ENCODE measurements at regions not wholly inside any gene's neighbourhood (a gene's known extent, or its start where the extent isn't known, plus 50 kb on each side); places are given as distances from the start of the nearest gene placed in this dataset.

- H3K9me3 Mint-ChIP-seq = no peaks in the 10 kb centered on the region
- H3K4me1 Mint-ChIP-seq (ENCODE audit: unreplicated experiment) = no peaks in the 10 kb centered on the region
- no peak overlapping the region for H3K4me3 Mint-ChIP-seq
- TF ChIP-seq, protein P1, sequence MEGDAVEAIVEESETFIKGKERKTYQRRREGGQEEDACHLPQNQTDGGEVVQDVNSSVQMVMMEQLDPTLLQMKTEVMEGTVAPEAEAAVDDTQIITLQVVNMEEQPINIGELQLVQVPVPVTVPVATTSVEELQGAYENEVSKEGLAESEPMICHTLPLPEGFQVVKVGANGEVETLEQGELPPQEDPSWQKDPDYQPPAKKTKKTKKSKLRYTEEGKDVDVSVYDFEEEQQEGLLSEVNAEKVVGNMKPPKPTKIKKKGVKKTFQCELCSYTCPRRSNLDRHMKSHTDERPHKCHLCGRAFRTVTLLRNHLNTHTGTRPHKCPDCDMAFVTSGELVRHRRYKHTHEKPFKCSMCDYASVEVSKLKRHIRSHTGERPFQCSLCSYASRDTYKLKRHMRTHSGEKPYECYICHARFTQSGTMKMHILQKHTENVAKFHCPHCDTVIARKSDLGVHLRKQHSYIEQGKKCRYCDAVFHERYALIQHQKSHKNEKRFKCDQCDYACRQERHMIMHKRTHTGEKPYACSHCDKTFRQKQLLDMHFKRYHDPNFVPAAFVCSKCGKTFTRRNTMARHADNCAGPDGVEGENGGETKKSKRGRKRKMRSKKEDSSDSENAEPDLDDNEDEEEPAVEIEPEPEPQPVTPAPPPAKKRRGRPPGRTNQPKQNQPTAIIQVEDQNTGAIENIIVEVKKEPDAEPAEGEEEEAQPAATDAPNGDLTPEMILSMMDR (conservative IDR thresholded peaks at IDR 0.05) = no peak
- DNase-seq (ENCODE audit: extremely low spot score, unreplicated experiment) = no peak
- no peak overlapping the region for H3K27ac Mint-ChIP-seq
- H3K27me3 Mint-ChIP-seq = no peaks in the 10 kb centered on the region
- H3K36me3 Mint-ChIP-seq = no peaks in the 10 kb centered on the region
Measured at GRCh38 chr5:17709011-17709710, 74.9 kb downstream of the TAF11L14 start.

- no peak overlapping the region for H3K27ac Mint-ChIP-seq
- no peak for DNase-seq (ENCODE audit: extremely low spot score, unreplicated experiment)
- H3K4me3 Mint-ChIP-seq = no peak overlapping the region
- no peaks in the 10 kb centered on the region for H3K36me3 Mint-ChIP-seq
- H3K27me3 Mint-ChIP-seq = no peaks in the 10 kb centered on the region
- TF ChIP-seq, protein P1 (conservative IDR thresholded peaks at IDR 0.05) = no peak
- H3K4me1 Mint-ChIP-seq (ENCODE audit: unreplicated experiment) = no peaks in the 10 kb centered on the region
- H3K9me3 Mint-ChIP-seq = no peaks in the 10 kb centered on the region
Measured at GRCh38 chr5:17713301-17713700, 79.0 kb downstream of the TAF11L14 start.

DNA sequence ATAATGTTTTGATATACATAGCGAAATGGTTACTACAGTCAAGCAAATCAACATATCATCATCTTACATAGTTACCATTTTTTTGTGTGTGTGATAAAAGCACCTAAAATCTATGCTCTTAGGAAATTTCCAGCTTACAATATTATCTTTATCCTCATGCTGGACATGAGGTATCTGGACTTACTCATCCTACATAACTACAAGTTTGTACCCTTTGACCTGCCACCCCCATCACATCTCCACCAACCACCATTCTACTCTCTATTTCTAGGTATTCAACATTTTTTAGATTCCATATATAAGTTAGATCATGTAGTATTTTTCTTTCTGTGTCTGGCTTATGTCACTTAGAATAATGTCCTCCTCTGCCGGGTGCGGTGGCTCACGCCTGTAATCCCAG is 79.9 kb downstream of the TAF11L14 start:
- H3K9me3 Mint-ChIP-seq = no peaks in the 10 kb centered on the region
- no peak overlapping the region for H3K27ac Mint-ChIP-seq
- no peaks in the 10 kb centered on the region for H3K27me3 Mint-ChIP-seq
- DNase-seq (ENCODE audit: extremely low spot score, unreplicated experiment) = no peak
- no peak overlapping the region for H3K4me3 Mint-ChIP-seq
- TF ChIP-seq, protein P1 (conservative IDR thresholded peaks at IDR 0.05) = no peak
- H3K4me1 Mint-ChIP-seq (ENCODE audit: unreplicated experiment) = no peaks in the 10 kb centered on the region
- no peaks in the 10 kb centered on the region for H3K36me3 Mint-ChIP-seq

- TF ChIP-seq, protein P1 (conservative IDR thresholded peaks at IDR 0.05) = no peak
- H3K9me3 Mint-ChIP-seq = no peaks in the 10 kb centered on the region
- no peaks in the 10 kb centered on the region for H3K4me1 Mint-ChIP-seq (ENCODE audit: unreplicated experiment)
- H3K36me3 Mint-ChIP-seq = no peaks in the 10 kb centered on the region
- no peaks in the 10 kb centered on the region for H3K27me3 Mint-ChIP-seq
- no peak overlapping the region for H3K4me3 Mint-ChIP-seq
- no peak overlapping the region for H3K27ac Mint-ChIP-seq
- no peak for DNase-seq (ENCODE audit: extremely low spot score, unreplicated experiment)
Measured at GRCh38 chr5:17719592-17719991, 85.3 kb downstream of the TAF11L14 start.

DNA sequence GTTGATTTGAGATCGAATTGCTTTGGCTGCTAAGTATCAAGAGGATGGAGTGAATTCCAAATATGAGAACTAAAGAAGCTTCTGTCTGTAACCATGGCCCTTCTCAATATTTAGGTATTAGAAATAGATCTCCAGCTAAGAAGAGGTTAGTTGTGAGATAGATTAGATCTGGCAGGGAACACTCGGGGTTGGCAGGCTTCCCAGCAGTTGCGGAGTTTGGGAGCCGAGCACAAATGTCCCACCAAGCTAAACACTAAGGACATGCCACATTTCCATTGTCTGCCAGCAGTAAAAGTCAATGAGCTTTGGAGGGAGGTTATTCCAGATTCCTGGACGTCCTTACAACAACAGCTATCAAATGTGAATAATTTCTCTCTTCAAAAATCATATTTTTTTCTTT is 85.8 kb downstream of the TAF11L14 start:
- H3K9me3 Mint-ChIP-seq = no peaks in the 10 kb centered on the region
- TF ChIP-seq, protein P1 (conservative IDR thresholded peaks at IDR 0.05) = no peak
- no peak overlapping the region for H3K4me3 Mint-ChIP-seq
- DNase-seq (ENCODE audit: extremely low spot score, unreplicated experiment) = no peak
- H3K27me3 Mint-ChIP-seq = no peaks in the 10 kb centered on the region
- H3K4me1 Mint-ChIP-seq (ENCODE audit: unreplicated experiment) = no peaks in the 10 kb centered on the region
- H3K36me3 Mint-ChIP-seq = no peaks in the 10 kb centered on the region
- H3K27ac Mint-ChIP-seq = no peak overlapping the region
